ENCODE measurements at regions not wholly inside any gene's neighbourhood (a gene's known extent, or its start where the extent isn't known, plus 50 kb on each side); places are given as distances from the start of the nearest gene placed in this dataset.

GRCh38 chr6:47149554-47149953 lies 107.4 kb upstream of the ADGRF1 start:
- DNase-seq = no peak

- no peak for DNase-seq
These were observed 106.9 kb upstream of the ADGRF1 start for GRCh38 chr6:47149066-47149465.

- no peak for DNase-seq
These were observed 105.8 kb upstream of the ADGRF1 start for GRCh38 chr6:47147836-47148344.

GRCh38 chr6:47147175-47147727 lies 105.1 kb upstream of the ADGRF1 start:
- no peak for DNase-seq

- DNase-seq = no peak
These were observed 104.5 kb upstream of the ADGRF1 start for GRCh38 chr6:47146431-47147174.

- DNase-seq = no peak
These were observed 103.1 kb upstream of the ADGRF1 start for GRCh38 chr6:47145212-47145611.

- no peak for DNase-seq
These were observed 102.2 kb upstream of the ADGRF1 start for GRCh38 chr6:47144306-47144705.

- no peak for DNase-seq
These were observed 99.8 kb upstream of the ADGRF1 start for GRCh38 chr6:47141963-47142362.

- no peak for DNase-seq
These were observed 99.0 kb upstream of the ADGRF1 start for GRCh38 chr6:47141171-47141570.

- DNase-seq = no peak
These were observed 95.9 kb upstream of the ADGRF1 start for GRCh38 chr6:47138046-47138445.

- no peak for DNase-seq
These were observed 94.9 kb upstream of the ADGRF1 start for GRCh38 chr6:47137073-47137472.

- no peak for DNase-seq
These were observed 93.6 kb upstream of the ADGRF1 start for GRCh38 chr6:47135772-47136171.

GRCh38 chr6:47134476-47135189 lies 92.5 kb upstream of the ADGRF1 start:
- no peak for DNase-seq

GRCh38 chr6:47133230-47134000 lies 91.3 kb upstream of the ADGRF1 start:
- no peak for DNase-seq

- no peak for DNase-seq
These were observed 90.6 kb upstream of the ADGRF1 start for GRCh38 chr6:47132724-47133123.

- no peak for DNase-seq
These were observed 89.6 kb upstream of the ADGRF1 start for GRCh38 chr6:47131773-47132172.

GRCh38 chr6:47130086-47130485 lies 88.0 kb upstream of the ADGRF1 start:
- DNase-seq = no peak

GRCh38 chr6:47129129-47129528 lies 87.0 kb upstream of the ADGRF1 start:
- DNase-seq = no peak

- no peak for DNase-seq
These were observed 84.7 kb upstream of the ADGRF1 start for GRCh38 chr6:47126647-47127391.

- no peak for DNase-seq
These were observed 76.5 kb upstream of the ADGRF1 start for GRCh38 chr6:47118611-47119010.

- DNase-seq = no peak
These were observed 75.2 kb upstream of the ADGRF1 start for GRCh38 chr6:47117314-47117713.

GRCh38 chr6:47116606-47117005 lies 74.5 kb upstream of the ADGRF1 start:
- DNase-seq = no peak

- DNase-seq = no peak
These were observed 74.0 kb upstream of the ADGRF1 start for GRCh38 chr6:47116086-47116485.
